HG03060 (cell line): ENCODE measurements at regions not wholly inside any gene's neighbourhood (a gene's known extent, or its start where the extent isn't known, plus 50 kb on each side); places are given as distances from the start of the nearest gene placed in this dataset.

Experiments used
- ATAC-seq: cut with Tn5 transposase; IDR thresholded peaks from one replicate; pipeline ENCODE4 v1.9.1; 2021; ENCODE audit warnings: low read depth, moderate number of reproducible peaks; ENCODE audit not compliant: unreplicated experiment

- ATAC-seq: no peak
These were observed 71.7 kb upstream of the ZNRF2 start for GRCh38 chr7:30212701-30213111.

- ATAC-seq: no peak
These were observed 70.8 kb upstream of the ZNRF2 start for GRCh38 chr7:30213637-30214036.

- no peak for ATAC-seq
These were observed 69.7 kb upstream of the ZNRF2 start for GRCh38 chr7:30214651-30215137.

- no peak for ATAC-seq
These were observed 62.6 kb upstream of the ZNRF2 start for GRCh38 chr7:30221764-30222163.

- ATAC-seq: no peak
These were observed 61.7 kb upstream of the ZNRF2 start for GRCh38 chr7:30222515-30223215.

GRCh38 chr7:30223896-30224295 lies 60.5 kb upstream of the ZNRF2 start:
- ATAC-seq: no peak

GRCh38 chr7:30224511-30225062 lies 59.8 kb upstream of the ZNRF2 start:
- no peak for ATAC-seq

- peak; percentile 69 for ATAC-seq
These were observed 58.4 kb upstream of the ZNRF2 start for GRCh38 chr7:30225863-30226613.

- no peak for ATAC-seq
These were observed 57.7 kb upstream of the ZNRF2 start for GRCh38 chr7:30226614-30227268.

GRCh38 chr7:30231271-30231670 lies 53.1 kb upstream of the ZNRF2 start:
- no peak for ATAC-seq

GRCh38 chr7:30232391-30232790 lies 52.0 kb upstream of the ZNRF2 start:
- ATAC-seq: no peak
